ENCODE measurements at regions not wholly inside any gene's neighbourhood (a gene's known extent, or its start where the extent isn't known, plus 50 kb on each side); places are given as distances from the start of the nearest gene placed in this dataset.

- no peaks in the 10 kb centered on the region for H3K9me3 ChIP-seq (ENCODE audit: control insufficient read depth, low read length)
- H3K4me1 ChIP-seq (ENCODE audit: control insufficient read depth, insufficient read depth, low read length) = no peaks in the 10 kb centered on the region
- H3K27ac ChIP-seq (ENCODE audit: insufficient read depth, low read depth, low read length, poor library complexity, severe bottlenecking) = no peak overlapping the region
- H3K36me3 ChIP-seq (ENCODE audit: control insufficient read depth, insufficient read depth, low read length) = no peaks in the 10 kb centered on the region
- 95 to 100% methylated on average over 2 of the region's 2 CpGs for WGBS, 2 experiments
- no peaks in the 10 kb centered on the region for H3K27me3 ChIP-seq (ENCODE audit: control insufficient read depth, insufficient read depth, low read length, poor library complexity, severe bottlenecking)
- H3K4me3 ChIP-seq (ENCODE audit: insufficient read depth, low read depth, low read length) = no peak overlapping the region
These were observed 97.7 kb upstream of the TMEM196 start for GRCh38 chr7:19871102-19871501.

GRCh38 chr7:19869979-19870378 is 96.6 kb upstream of the TMEM196 start:
- Histone ChIP-seq H3K27ac (ENCODE audit: insufficient read depth, low read depth, low read length, poor library complexity, severe bottlenecking) (no peak overlapping the region), H3K9me3 (ENCODE audit: control insufficient read depth, low read length) (no peaks in the 10 kb centered on the region), H3K4me1 (ENCODE audit: control insufficient read depth, insufficient read depth, low read length) (no peaks in the 10 kb centered on the region), H3K4me3 (ENCODE audit: insufficient read depth, low read depth, low read length) (no peak overlapping the region), H3K36me3 (ENCODE audit: control insufficient read depth, insufficient read depth, low read length) (no peaks in the 10 kb centered on the region), H3K27me3 (ENCODE audit: control insufficient read depth, insufficient read depth, low read length, poor library complexity, severe bottlenecking) (no peaks in the 10 kb centered on the region)
- 92 to 94% methylated on average over 3 of the region's 3 CpGs for WGBS, 2 experiments

DNA sequence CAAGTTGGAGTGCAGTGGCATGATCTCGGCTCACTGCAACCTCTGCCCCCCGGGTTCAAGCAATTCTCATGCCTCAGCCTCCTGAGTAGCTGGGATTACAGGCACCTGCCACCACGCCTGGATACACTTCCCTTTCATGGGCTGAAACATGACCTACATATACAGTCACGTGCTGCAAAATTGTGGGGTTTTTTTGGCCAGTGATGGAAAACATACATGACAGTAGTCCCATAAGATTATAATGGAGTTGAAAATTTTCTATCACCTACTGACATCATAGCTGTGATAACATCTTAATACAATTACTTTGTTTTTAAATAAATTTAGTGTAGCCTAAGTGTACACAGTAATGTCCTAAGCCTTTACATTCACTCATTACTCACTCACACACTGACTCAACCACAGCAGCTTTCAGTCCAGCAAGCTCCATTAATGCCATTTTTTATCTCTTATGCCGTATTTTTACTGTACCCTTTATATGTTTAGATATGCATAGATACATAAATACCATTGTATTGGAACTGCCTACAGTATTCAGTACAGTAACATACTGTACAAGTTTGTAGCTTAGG is 79.9 kb upstream of the TMEM196 start:
- 82 to 93% methylated on average over 4 to 5 of the region's 5 CpGs for WGBS, 2 experiments
- Histone ChIP-seq H3K4me3 (ENCODE audit: insufficient read depth, low read depth, low read length) (no peak overlapping the region), H3K36me3 (ENCODE audit: control insufficient read depth, insufficient read depth, low read length) (no peaks in the 10 kb centered on the region)

DNA sequence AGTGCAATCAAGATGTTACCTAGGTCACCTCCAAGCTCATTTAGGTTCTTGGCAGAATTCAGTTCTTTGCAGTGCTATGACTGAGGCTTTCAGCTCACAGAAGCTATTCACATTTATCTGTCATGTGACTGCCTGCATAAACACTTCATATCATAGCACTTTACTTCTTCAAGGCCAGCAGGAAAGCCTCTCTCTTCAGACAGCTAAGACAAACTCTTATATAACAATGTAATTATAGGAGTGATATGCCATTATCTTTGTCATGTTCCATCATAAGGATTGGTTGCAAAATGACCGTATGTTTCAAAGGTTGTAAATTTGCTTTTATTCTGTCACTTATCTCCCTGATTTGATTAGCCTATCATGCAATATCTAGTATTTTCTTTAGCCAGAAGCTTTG is 78.8 kb upstream of the TMEM196 start:
- Histone ChIP-seq H3K4me3 (ENCODE audit: insufficient read depth, low read depth, low read length) (no peak overlapping the region), H3K27me3 (ENCODE audit: control insufficient read depth, insufficient read depth, low read length, poor library complexity, severe bottlenecking) (no peaks in the 10 kb centered on the region), H3K36me3 (ENCODE audit: control insufficient read depth, insufficient read depth, low read length) (no peaks in the 10 kb centered on the region), H3K4me1 (ENCODE audit: control insufficient read depth, insufficient read depth, low read length) (no peaks in the 10 kb centered on the region), H3K9me3 (ENCODE audit: control insufficient read depth, low read length) (no peaks in the 10 kb centered on the region), H3K27ac (ENCODE audit: insufficient read depth, low read depth, low read length, poor library complexity, severe bottlenecking) (no peak overlapping the region)
- 83 to 100% methylated on average over 1 of the region's 1 CpG for WGBS, 2 experiments

More for the DNA sequence above, 79.9 kb upstream of the TMEM196 start:
- no peak overlapping the region for H3K27ac ChIP-seq (ENCODE audit: insufficient read depth, low read depth, low read length, poor library complexity, severe bottlenecking)
- H3K9me3 ChIP-seq (ENCODE audit: control insufficient read depth, low read length) = no peaks in the 10 kb centered on the region
- no peaks in the 10 kb centered on the region for H3K27me3 ChIP-seq (ENCODE audit: control insufficient read depth, insufficient read depth, low read length, poor library complexity, severe bottlenecking)
- H3K4me1 ChIP-seq (ENCODE audit: control insufficient read depth, insufficient read depth, low read length) = no peaks in the 10 kb centered on the region

DNA sequence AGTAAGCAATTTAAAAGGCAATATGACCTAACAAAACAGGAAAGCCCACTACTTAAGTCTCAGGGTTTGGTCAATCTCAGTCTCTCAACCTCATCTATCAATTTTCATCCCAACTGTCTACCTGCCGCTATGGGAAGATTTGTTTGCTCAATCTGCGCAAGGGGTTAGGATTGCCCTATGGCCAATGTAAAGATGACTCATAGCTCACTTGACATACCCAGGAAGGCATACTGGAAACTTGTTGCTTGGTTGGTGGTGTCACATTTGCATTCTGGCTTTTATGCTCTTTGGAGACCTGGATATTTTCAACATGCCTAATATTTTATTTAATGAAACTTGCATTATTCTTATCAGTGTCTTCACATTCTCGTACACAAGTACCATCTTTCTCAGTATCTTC is 78.1 kb upstream of the TMEM196 start:
- Histone ChIP-seq H3K4me1 (ENCODE audit: control insufficient read depth, insufficient read depth, low read length) (no peaks in the 10 kb centered on the region), H3K27me3 (ENCODE audit: control insufficient read depth, insufficient read depth, low read length, poor library complexity, severe bottlenecking) (no peaks in the 10 kb centered on the region), H3K9me3 (ENCODE audit: control insufficient read depth, low read length) (no peaks in the 10 kb centered on the region), H3K27ac (ENCODE audit: insufficient read depth, low read depth, low read length, poor library complexity, severe bottlenecking) (no peak overlapping the region), H3K36me3 (ENCODE audit: control insufficient read depth, insufficient read depth, low read length) (no peaks in the 10 kb centered on the region), H3K4me3 (ENCODE audit: insufficient read depth, low read depth, low read length) (no peak overlapping the region)
- 96% methylated on average over 2 of the region's 3 CpGs for WGBS, 2 experiments

DNA sequence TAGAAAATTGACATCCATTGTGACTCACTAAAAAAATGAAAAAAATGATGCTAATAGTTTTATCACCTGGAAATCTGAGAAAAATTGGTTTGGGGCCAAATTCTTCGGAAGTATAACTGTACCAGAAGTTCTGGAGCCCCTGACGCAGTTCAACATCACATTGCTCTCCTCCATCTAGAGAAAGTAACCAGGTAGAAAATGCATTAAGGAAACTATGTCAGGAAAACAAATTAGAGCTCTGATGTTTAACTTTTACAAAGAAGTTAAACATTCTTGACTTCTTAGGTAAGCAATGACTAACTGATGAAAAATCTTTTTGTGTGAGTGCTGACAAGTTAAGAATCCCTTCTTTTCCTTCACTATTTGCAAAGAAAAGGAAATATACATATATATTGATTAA is 61.1 kb upstream of the TMEM196 start:
- no peaks in the 10 kb centered on the region for H3K4me1 ChIP-seq (ENCODE audit: control insufficient read depth, insufficient read depth, low read length)
- WGBS, 2 experiments = 89 to 97% methylated on average over 2 of the region's 2 CpGs
- no peaks in the 10 kb centered on the region for H3K9me3 ChIP-seq (ENCODE audit: control insufficient read depth, low read length)
- H3K27me3 ChIP-seq (ENCODE audit: control insufficient read depth, insufficient read depth, low read length, poor library complexity, severe bottlenecking) = no peaks in the 10 kb centered on the region
- H3K4me3 ChIP-seq (ENCODE audit: insufficient read depth, low read depth, low read length) = no peak overlapping the region
- H3K36me3 ChIP-seq (ENCODE audit: control insufficient read depth, insufficient read depth, low read length) = no peaks in the 10 kb centered on the region
- H3K27ac ChIP-seq (ENCODE audit: insufficient read depth, low read depth, low read length, poor library complexity, severe bottlenecking) = no peak overlapping the region

GRCh38 chr7:19830604-19831003 is 57.2 kb upstream of the TMEM196 start:
- Histone ChIP-seq H3K27ac (ENCODE audit: insufficient read depth, low read depth, low read length, poor library complexity, severe bottlenecking) (no peak overlapping the region), H3K4me3 (ENCODE audit: insufficient read depth, low read depth, low read length) (no peak overlapping the region), H3K36me3 (ENCODE audit: control insufficient read depth, insufficient read depth, low read length) (no peaks in the 10 kb centered on the region), H3K27me3 (ENCODE audit: control insufficient read depth, insufficient read depth, low read length, poor library complexity, severe bottlenecking) (no peaks in the 10 kb centered on the region), H3K4me1 (ENCODE audit: control insufficient read depth, insufficient read depth, low read length) (no peaks in the 10 kb centered on the region), H3K9me3 (ENCODE audit: control insufficient read depth, low read length) (no peaks in the 10 kb centered on the region)
- WGBS, 2 experiments = 83% methylated on average over 1 of the region's 2 CpGs; no CpG with 5 or more reads in 1 of the 2 experiments

Data from ectodermal cell (in vitro differentiated cells).